ENCODE measurements at regions not wholly inside any gene's neighbourhood (a gene's known extent, or its start where the extent isn't known, plus 50 kb on each side); places are given as distances from the start of the nearest gene placed in this dataset.

DNA sequence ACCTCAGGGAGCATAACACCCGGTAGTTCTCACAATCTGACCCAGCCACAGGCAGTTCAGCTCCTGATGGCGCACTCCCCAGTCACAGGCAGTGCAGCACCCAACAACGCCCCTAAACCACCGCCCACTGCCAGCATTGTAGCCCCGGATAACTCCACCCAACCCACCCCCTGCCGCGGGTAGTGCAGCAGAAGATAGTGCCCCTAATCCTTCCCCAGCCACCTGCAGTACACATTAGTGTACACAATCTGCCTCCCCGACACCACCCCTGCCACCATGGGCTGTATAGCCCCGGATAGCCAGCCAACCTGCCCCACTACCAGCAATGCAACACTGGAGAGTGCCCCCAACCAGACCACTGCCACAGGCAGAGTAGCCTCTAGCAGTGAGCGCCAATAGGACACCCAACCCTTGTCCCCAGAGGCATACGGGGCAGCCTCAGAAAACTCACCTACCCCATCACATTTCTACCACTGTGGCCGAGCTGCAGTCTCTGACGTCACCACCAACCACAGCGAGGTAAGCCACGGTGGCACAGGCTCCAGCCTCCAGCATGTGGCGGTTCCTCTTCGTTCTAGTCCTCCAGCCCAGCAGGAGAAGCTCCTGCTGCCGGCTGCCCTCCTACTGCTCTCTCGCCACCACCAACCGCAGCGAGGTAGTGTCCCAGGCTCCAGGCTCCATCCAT is 877.3 kb downstream of the KCNJ18 start:
- intact Hi-C loops (cut with DNase I; ENCODE audit: low total_unique reads), result no loop called here
- WGBS, 5 donors, result 86 to 92% (median 89%) methylated on average over 15 to 21 of the region's 21 CpGs
- DNase-seq, result no peak

DNA sequence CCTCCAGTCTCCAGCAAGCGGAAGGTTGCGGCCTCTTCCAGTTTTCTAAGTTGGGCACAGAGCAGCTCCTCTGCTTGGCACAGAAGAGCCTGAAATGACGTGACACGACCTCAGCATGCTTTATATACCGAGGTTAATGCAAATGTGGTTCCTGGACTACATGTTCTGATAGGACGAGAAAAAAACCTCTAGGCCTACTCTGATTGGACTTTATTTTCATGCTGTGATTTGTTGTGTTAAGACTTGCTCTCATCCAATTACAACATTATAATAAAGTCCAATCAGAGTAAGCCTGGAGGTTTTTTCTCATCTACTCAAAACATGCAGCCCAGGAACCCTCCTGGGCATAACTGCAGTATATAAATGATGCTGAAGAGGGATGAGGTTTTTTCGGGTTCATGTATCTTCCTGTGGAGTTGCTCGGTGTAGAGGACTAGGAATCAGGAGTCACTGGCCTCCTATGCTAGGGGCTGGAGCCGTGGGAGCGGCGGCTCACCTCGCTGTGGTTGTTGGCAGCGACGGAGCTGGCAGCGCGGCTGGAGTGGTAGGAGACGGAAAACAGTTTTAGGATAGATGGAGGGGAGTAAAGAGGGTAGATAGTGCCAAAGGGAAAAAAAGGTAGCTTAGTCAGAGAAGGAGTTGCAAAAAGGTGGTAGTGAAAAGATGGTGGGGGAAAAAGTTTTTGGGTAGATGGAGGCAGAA is 878.0 kb downstream of the KCNJ18 start:
- H3K27me3 ChIP-seq, result no peaks in the 10 kb centered on the region
- H3K27ac ChIP-seq, result no peak overlapping the region
- 77 to 83% (median 78%) methylated on average over 16 to 17 of the region's 17 CpGs for WGBS, 5 donors
- H3K36me3 ChIP-seq, result no peaks in the 10 kb centered on the region
- no peak overlapping the region for H3K4me3 ChIP-seq
- no peaks in the 10 kb centered on the region for H3K4me1 ChIP-seq
- DNase-seq, result no peak
- intact Hi-C loops (cut with DNase I; ENCODE audit: low total_unique reads), result no loop called here
- TF ChIP-seq POLR2A (IDR thresholded peaks at IDR 0.05) (no peak), EP300 (IDR thresholded peaks at IDR 0.05) (no peak), POLR2AphosphoS5 (IDR thresholded peaks at IDR 0.05) (no peak)
- TF ChIP-seq, protein P1, sequence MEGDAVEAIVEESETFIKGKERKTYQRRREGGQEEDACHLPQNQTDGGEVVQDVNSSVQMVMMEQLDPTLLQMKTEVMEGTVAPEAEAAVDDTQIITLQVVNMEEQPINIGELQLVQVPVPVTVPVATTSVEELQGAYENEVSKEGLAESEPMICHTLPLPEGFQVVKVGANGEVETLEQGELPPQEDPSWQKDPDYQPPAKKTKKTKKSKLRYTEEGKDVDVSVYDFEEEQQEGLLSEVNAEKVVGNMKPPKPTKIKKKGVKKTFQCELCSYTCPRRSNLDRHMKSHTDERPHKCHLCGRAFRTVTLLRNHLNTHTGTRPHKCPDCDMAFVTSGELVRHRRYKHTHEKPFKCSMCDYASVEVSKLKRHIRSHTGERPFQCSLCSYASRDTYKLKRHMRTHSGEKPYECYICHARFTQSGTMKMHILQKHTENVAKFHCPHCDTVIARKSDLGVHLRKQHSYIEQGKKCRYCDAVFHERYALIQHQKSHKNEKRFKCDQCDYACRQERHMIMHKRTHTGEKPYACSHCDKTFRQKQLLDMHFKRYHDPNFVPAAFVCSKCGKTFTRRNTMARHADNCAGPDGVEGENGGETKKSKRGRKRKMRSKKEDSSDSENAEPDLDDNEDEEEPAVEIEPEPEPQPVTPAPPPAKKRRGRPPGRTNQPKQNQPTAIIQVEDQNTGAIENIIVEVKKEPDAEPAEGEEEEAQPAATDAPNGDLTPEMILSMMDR (IDR thresholded peaks at IDR 0.05), result no peak
- H3K9me3 ChIP-seq, result peaks cover 0 to 26% (median 14%) of the 10 kb centered on the region in 4 donors

More for the DNA sequence above, 877.3 kb downstream of the KCNJ18 start:
- no peaks in the 10 kb centered on the region for H3K36me3 ChIP-seq
- peaks cover 0 to 26% (median 14%) of the 10 kb centered on the region in 4 donors for H3K9me3 ChIP-seq
- no peak for TF ChIP-seq POLR2AphosphoS5 (IDR thresholded peaks at IDR 0.05)
- no peak for TF ChIP-seq POLR2A (IDR thresholded peaks at IDR 0.05)
- TF ChIP-seq, protein P1 (IDR thresholded peaks at IDR 0.05), result no peak
- TF ChIP-seq EP300 (IDR thresholded peaks at IDR 0.05), result no peak
- no peak overlapping the region for H3K4me3 ChIP-seq
- no peaks in the 10 kb centered on the region for H3K27me3 ChIP-seq
- no peak overlapping the region for H3K27ac ChIP-seq
- no peaks in the 10 kb centered on the region for H3K4me1 ChIP-seq

DNA sequence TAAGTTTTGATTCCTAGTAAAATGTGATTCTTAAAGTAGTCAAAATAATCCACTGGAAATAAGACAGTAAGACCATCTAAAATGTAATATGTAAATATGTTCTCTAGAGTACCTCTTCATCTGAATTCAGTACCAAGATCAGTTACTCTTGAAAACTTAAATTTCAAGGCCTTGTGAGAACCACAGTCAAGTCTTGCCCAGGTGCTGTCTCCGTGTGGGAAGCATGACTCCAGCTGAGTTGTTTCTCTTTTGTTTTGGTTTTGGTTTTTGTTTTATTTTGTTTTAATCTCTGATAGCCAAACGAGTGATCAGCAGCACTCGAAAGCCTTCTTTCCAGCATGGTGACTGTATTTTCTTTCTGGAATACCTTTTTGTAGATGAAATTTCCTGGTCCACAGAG is 907.0 kb downstream of the KCNJ18 start:
- intact Hi-C loops (cut with DNase I; ENCODE audit: low total_unique reads), result no loop called here
- Histone ChIP-seq H3K9me3 (no peaks in the 10 kb centered on the region), H3K36me3 (no peaks in the 10 kb centered on the region), H3K27me3 (no peaks in the 10 kb centered on the region), H3K27ac (no peak overlapping the region), H3K4me3 (no peak overlapping the region), H3K4me1 (no peaks in the 10 kb centered on the region)
- 43 to 58% (median 45%) methylated on average over 3 of the region's 3 CpGs for whole genome bisulfite sequencing, 5 donors
- DNase-seq, result no peak
- TF ChIP-seq POLR2A (IDR thresholded peaks at IDR 0.05) (no peak), POLR2AphosphoS5 (IDR thresholded peaks at IDR 0.05) (no peak), EP300 (IDR thresholded peaks at IDR 0.05) (no peak)
- TF ChIP-seq, protein P1 (IDR thresholded peaks at IDR 0.05), result no peak

DNA sequence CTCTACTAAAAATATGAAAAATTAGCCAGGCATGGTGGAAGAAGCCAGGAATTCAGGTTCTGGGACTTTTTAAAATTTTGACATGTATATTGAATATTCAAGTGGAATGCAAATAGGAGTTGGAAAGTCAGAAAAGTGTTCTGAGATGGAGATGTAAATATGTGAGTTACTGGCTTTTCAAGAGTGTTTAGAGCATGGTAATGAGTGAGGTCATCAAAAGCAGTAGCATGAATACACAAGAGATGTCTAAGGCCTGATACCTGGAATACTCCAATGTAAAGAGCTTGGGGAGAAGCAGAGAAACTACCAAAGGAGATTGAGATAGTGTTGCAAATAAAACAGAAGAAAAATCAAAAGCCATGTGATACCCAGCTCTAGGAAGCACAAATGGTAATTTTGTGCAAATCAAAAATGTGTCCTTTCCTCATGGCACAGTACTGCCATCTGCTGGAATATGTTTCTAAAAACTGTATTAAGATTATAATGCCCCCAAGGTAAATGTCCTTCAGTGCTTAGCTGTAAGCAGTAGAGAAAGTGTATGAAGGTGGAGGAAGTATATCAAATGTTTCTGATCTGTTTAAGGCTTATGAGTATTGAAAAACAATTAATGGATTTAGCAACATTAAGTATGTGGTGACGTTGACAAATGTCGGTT is 908.4 kb downstream of the KCNJ18 start:
- Histone ChIP-seq H3K4me1 (no peaks in the 10 kb centered on the region), H3K27me3 (no peaks in the 10 kb centered on the region), H3K36me3 (no peaks in the 10 kb centered on the region), H3K9me3 (no peaks in the 10 kb centered on the region), H3K27ac (no peak overlapping the region), H3K4me3 (no peak overlapping the region)
- TF ChIP-seq POLR2AphosphoS5 (IDR thresholded peaks at IDR 0.05) (no peak), POLR2A (IDR thresholded peaks at IDR 0.05) (no peak), EP300 (IDR thresholded peaks at IDR 0.05) (no peak)
- TF ChIP-seq, protein P1 (IDR thresholded peaks at IDR 0.05), result no peak
- intact Hi-C loops (cut with DNase I; ENCODE audit: low total_unique reads), result no loop called here
- WGBS, 5 donors, result 44 to 59% (median 52%) methylated on average over 2 of the region's 2 CpGs
- peak in 1 of 2 donors; percentile 2 for DNase-seq
